ENCODE measurements at regions not wholly inside any gene's neighbourhood (a gene's known extent, or its start where the extent isn't known, plus 50 kb on each side); places are given as distances from the start of the nearest gene placed in this dataset.

GRCh38 chr18:57220480-57220879 lies 73.6 kb downstream of the BOD1L2 start:
- DNase-seq (ENCODE audit: low spot score) = no peak
- ATAC-seq (ENCODE audit: low FRiP score) = no peak
- no peak for TF ChIP-seq CTCF (IDR thresholded peaks at IDR 0.05)

GRCh38 chr18:57220930-57221483 lies 74.1 kb downstream of the BOD1L2 start:
- DNase-seq (ENCODE audit: low spot score) = no peak

GRCh38 chr18:57223144-57223870 lies 76.4 kb downstream of the BOD1L2 start:
- no peak for TF ChIP-seq CTCF (IDR thresholded peaks at IDR 0.05)
- no peak for DNase-seq (ENCODE audit: low spot score)
- no peak for ATAC-seq (ENCODE audit: low FRiP score)

More at GRCh38 chr18:57220930-57221483, 74.1 kb downstream of the BOD1L2 start:
- ATAC-seq (ENCODE audit: low FRiP score) = no peak
- no peak for TF ChIP-seq CTCF (IDR thresholded peaks at IDR 0.05)

GRCh38 chr18:57230861-57231585 lies 84.1 kb downstream of the BOD1L2 start:
- DNase-seq (ENCODE audit: low spot score) (no peak), ATAC-seq (ENCODE audit: low FRiP score) (no peak)
- TF ChIP-seq CTCF (IDR thresholded peaks at IDR 0.05) = no peak

GRCh38 chr18:57231864-57232263 lies 85.0 kb downstream of the BOD1L2 start:
- DNase-seq (ENCODE audit: low spot score) (no peak), ATAC-seq (ENCODE audit: low FRiP score) (no peak)
- no peak for TF ChIP-seq CTCF (IDR thresholded peaks at IDR 0.05)

- TF ChIP-seq CTCF (IDR thresholded peaks at IDR 0.05) = no peak
- DNase-seq (ENCODE audit: low spot score) (no peak), ATAC-seq (ENCODE audit: low FRiP score) (no peak)
Observed at GRCh38 chr18:57234346-57234745, 87.5 kb downstream of the BOD1L2 start.
